ENCODE measurements at regions not wholly inside any gene's neighbourhood (a gene's known extent, or its start where the extent isn't known, plus 50 kb on each side); places are given as distances from the start of the nearest gene placed in this dataset.

- H3K4me3 ChIP-seq (replicated peaks in 1 of 3; ENCODE audit: insufficient read depth in 1 of 3, low read depth in 1 of 3, low read length in 3 of 3) = no peak overlapping the region
- H3K79me2 ChIP-seq (ENCODE audit: control insufficient read depth, insufficient read depth, low read length) = no peaks in the 10 kb centered on the region
- no peaks in the 10 kb centered on the region for H4K20me1 ChIP-seq (replicated peaks; ENCODE audit: control insufficient read depth, extremely low read depth, insufficient read depth, low read length)
- ChIA-PET CTCF (no interaction called here), POLR2A (no interaction called here)
- intact Hi-C loops (cut with micrococcal nuclease) (no loop called here), dilution Hi-C loops (cut with MboI; ENCODE audit: extremely low pct_ligation_motif_present, low sequenced_read_pairs) (no loop called here)
- H3K9me3 ChIP-seq (replicated peaks; ENCODE audit: control insufficient read depth, insufficient read depth, low read length) = no peaks in the 10 kb centered on the region
- H3K9ac ChIP-seq (replicated peaks; ENCODE audit: extremely low read depth, insufficient read depth, low read length) = no peak overlapping the region
- H3K27ac ChIP-seq (ENCODE audit: insufficient read depth, low read depth, low read length) = no peak overlapping the region
- H3K9me1 ChIP-seq (replicated peaks; ENCODE audit: control insufficient read depth, extremely low read depth, insufficient read depth, low read length) = no peaks in the 10 kb centered on the region
- no peak for FAIRE-seq
- H2AFZ ChIP-seq (ENCODE audit: low read depth, low read length) = no peak overlapping the region
- no TSS peak for BruUV-seq (replicated peaks)
- no peaks in the 10 kb centered on the region for H3K27me3 ChIP-seq (ENCODE audit: control insufficient read depth in 2 of 2, insufficient read depth in 2 of 2, low read length in 2 of 2)
- H3K36me3 ChIP-seq (ENCODE audit: control insufficient read depth in 2 of 2, extremely low read depth in 1 of 2, insufficient read depth in 2 of 2, low read length in 2 of 2) = no peaks in the 10 kb centered on the region
- H3K4me2 ChIP-seq (ENCODE audit: insufficient read depth, low read length) = no peak overlapping the region
- TF ChIP-seq, protein P1, sequence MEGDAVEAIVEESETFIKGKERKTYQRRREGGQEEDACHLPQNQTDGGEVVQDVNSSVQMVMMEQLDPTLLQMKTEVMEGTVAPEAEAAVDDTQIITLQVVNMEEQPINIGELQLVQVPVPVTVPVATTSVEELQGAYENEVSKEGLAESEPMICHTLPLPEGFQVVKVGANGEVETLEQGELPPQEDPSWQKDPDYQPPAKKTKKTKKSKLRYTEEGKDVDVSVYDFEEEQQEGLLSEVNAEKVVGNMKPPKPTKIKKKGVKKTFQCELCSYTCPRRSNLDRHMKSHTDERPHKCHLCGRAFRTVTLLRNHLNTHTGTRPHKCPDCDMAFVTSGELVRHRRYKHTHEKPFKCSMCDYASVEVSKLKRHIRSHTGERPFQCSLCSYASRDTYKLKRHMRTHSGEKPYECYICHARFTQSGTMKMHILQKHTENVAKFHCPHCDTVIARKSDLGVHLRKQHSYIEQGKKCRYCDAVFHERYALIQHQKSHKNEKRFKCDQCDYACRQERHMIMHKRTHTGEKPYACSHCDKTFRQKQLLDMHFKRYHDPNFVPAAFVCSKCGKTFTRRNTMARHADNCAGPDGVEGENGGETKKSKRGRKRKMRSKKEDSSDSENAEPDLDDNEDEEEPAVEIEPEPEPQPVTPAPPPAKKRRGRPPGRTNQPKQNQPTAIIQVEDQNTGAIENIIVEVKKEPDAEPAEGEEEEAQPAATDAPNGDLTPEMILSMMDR (IDR thresholded peaks at IDR 0.05; ENCODE audit: extremely low read depth in 1 of 2, insufficient read depth in 1 of 2, low read depth in 1 of 2, low read length in 2 of 2) = no peak
- TF ChIP-seq POLR2AphosphoS5 (IDR thresholded peaks at IDR 0.05; ENCODE audit: insufficient read depth, low read depth, low read length) (no peak), MAX (IDR thresholded peaks at IDR 0.05; ENCODE audit: insufficient read depth, insufficient read length) (no peak), JUN (IDR thresholded peaks at IDR 0.05; ENCODE audit: borderline replicate concordance, insufficient read depth, insufficient read length, low read depth) (no peak), POLR2A (IDR thresholded peaks at IDR 0.05; ENCODE audit: low read depth, low read length) (no peak), EZH2 (IDR thresholded peaks at IDR 0.05; ENCODE audit: borderline replicate concordance, low read depth, low read length, severe bottlenecking) (no peak)
- H3K4me1 ChIP-seq (ENCODE audit: control insufficient read depth, extremely low read depth, insufficient read depth, low read length) = no peaks in the 10 kb centered on the region
- no peak for DNase-seq (ENCODE audit: low read depth, low spot score)
Observed at GRCh38 chr3:27797773-27798172, 75.7 kb upstream of the EOMES start.

DNA sequence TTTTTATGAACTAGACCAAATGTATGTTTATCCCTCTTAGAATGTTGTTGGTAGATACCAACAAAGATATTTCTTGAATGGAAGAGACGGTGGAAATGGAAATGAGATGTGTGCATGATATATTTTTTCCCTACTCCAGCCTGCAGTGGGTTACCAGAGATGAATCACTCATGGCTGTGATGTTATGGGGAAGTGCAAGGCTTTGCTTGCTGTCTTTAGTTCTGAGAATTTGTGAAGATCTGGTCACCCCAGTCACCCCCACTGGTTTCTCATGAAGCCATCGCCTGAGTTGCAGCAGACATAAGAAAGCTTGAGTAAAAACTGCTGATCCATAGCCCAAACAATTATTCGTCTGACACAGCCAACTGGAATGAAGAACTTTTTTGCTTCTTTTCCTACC is 78.1 kb upstream of the EOMES start:
- ChIA-PET POLR2A (no interaction called here), CTCF (no interaction called here)
- H2AFZ ChIP-seq (ENCODE audit: low read depth, low read length) = no peak overlapping the region
- H3K9me1 ChIP-seq (replicated peaks; ENCODE audit: control insufficient read depth, extremely low read depth, insufficient read depth, low read length) = no peaks in the 10 kb centered on the region
- H3K27ac ChIP-seq (ENCODE audit: insufficient read depth, low read depth, low read length) = no peak overlapping the region
- no peak overlapping the region for H3K4me3 ChIP-seq (replicated peaks in 1 of 3; ENCODE audit: insufficient read depth in 1 of 3, low read depth in 1 of 3, low read length in 3 of 3)
- FAIRE-seq (no peak), DNase-seq (ENCODE audit: low read depth, low spot score) (no peak)
- no peak overlapping the region for H3K4me2 ChIP-seq (ENCODE audit: insufficient read depth, low read length)
- no peaks in the 10 kb centered on the region for H3K4me1 ChIP-seq (ENCODE audit: control insufficient read depth, extremely low read depth, insufficient read depth, low read length)
- H3K9me3 ChIP-seq (replicated peaks; ENCODE audit: control insufficient read depth, insufficient read depth, low read length) = no peaks in the 10 kb centered on the region
- dilution Hi-C loops (cut with MboI; ENCODE audit: extremely low pct_ligation_motif_present, low sequenced_read_pairs) = no loop called here
- no TSS peak for BruUV-seq (replicated peaks)
- no peak overlapping the region for H3K9ac ChIP-seq (replicated peaks; ENCODE audit: extremely low read depth, insufficient read depth, low read length)
- TF ChIP-seq, protein P1 (IDR thresholded peaks at IDR 0.05; ENCODE audit: extremely low read depth in 1 of 2, insufficient read depth in 1 of 2, low read depth in 1 of 2, low read length in 2 of 2) = no peak
- no peak for TF ChIP-seq MAX (IDR thresholded peaks at IDR 0.05; ENCODE audit: insufficient read depth, insufficient read length)
- TF ChIP-seq POLR2A (IDR thresholded peaks at IDR 0.05; ENCODE audit: low read depth, low read length) = no peak
- no peak for TF ChIP-seq EZH2 (IDR thresholded peaks at IDR 0.05; ENCODE audit: borderline replicate concordance, low read depth, low read length, severe bottlenecking)
- TF ChIP-seq JUN (IDR thresholded peaks at IDR 0.05; ENCODE audit: borderline replicate concordance, insufficient read depth, insufficient read length, low read depth) = no peak
- no peak for TF ChIP-seq MYC (IDR thresholded peaks at IDR 0.05; ENCODE audit: low read depth, low read length)
- no peak for TF ChIP-seq GATA2 (IDR thresholded peaks at IDR 0.05; ENCODE audit: insufficient read depth, insufficient read length, low read depth, low read length)
- TF ChIP-seq POLR2AphosphoS5 (IDR thresholded peaks at IDR 0.05; ENCODE audit: insufficient read depth, low read depth, low read length) = no peak
- TF ChIP-seq FOS (IDR thresholded peaks at IDR 0.05; ENCODE audit: borderline replicate concordance, insufficient read depth, low read length) = no peak
- H4K20me1 ChIP-seq (replicated peaks; ENCODE audit: control insufficient read depth, extremely low read depth, insufficient read depth, low read length) = no peaks in the 10 kb centered on the region
- intact Hi-C loops (cut with micrococcal nuclease) = no loop called here
- no peaks in the 10 kb centered on the region for H3K79me2 ChIP-seq (ENCODE audit: control insufficient read depth, insufficient read depth, low read length)
- no peaks in the 10 kb centered on the region for H3K27me3 ChIP-seq (ENCODE audit: control insufficient read depth in 2 of 2, insufficient read depth in 2 of 2, low read length in 2 of 2)
- H3K36me3 ChIP-seq (ENCODE audit: control insufficient read depth in 2 of 2, extremely low read depth in 1 of 2, insufficient read depth in 2 of 2, low read length in 2 of 2) = no peaks in the 10 kb centered on the region
